PC-9 (cell line): ENCODE measurements at regions not wholly inside any gene's neighbourhood (a gene's known extent, or its start where the extent isn't known, plus 50 kb on each side); places are given as distances from the start of the nearest gene placed in this dataset.

Source experiments
- BruUV-seq: library from RNA; stranded (reverse); fragments of 400-500 nt; replicated peaks from 2 replicates; lab custom pipeline; 2021; lab: Mats Ljungman, UMichigan
- CTCF ChIA-PET: fragments of 300-600 bp; sonication (Branson Sonifier 250); formaldehyde crosslinking; loops from one replicate; lab custom pipeline; 2022; ENCODE audit warnings: antibody characterized with exemption; lab: Charles Lee
- POLR2A ChIA-PET: fragments of 300-600 bp; sonication (Branson Sonifier 250); formaldehyde crosslinking; loops from one replicate; lab custom pipeline; 2022; ENCODE audit warnings: antibody characterized with exemption; ENCODE audit not compliant: unreplicated experiment; lab: Charles Lee
- DNase-seq, 2 experiments: peaks; one replicate each; pipeline versions ENCODE4 v3.0.0 to v3.0.0-alpha.2; 2015 to 2022; ENCODE audit warnings: mixed read lengths in 1 of 2
- H2AFZ ChIP-seq: fragments of 200-600 bp; sonication (generic); 2 replicates; pipeline ENCODE4 v1.8.1; 2017; ENCODE audit warnings: antibody characterized with exemption
- H3F3A ChIP-seq: fragments of 200-600 bp; sonication (generic); 2 replicates; pipeline ENCODE4 v1.8.1; 2017; ENCODE audit warnings: antibody characterized with exemption, mild to moderate bottlenecking, low read depth; ENCODE audit not compliant: insufficient read depth
- H3K27ac ChIP-seq: fragments of 200-600 bp; sonication (generic); 2 replicates; pipeline ENCODE4 v1.6.1; 2016; ENCODE audit warnings: mixed run types
- H3K27me3 ChIP-seq: fragments of 200-600 bp; sonication (generic); 2 replicates; pipeline ENCODE4 v1.6.1; 2016; ENCODE audit warnings: low read depth, mixed run types; ENCODE audit not compliant: insufficient read depth
- H3K36me3 ChIP-seq: fragments of 200-600 bp; sonication (generic); 2 replicates; pipeline ENCODE4 v1.6.1; 2016; ENCODE audit warnings: low read depth, mixed run types
- H3K4me1 ChIP-seq: fragments of 200-600 bp; sonication (generic); replicated peaks from 2 replicates; pipeline ENCODE4 v1.6.1; 2016; ENCODE audit warnings: mixed run types; ENCODE audit not compliant: insufficient read depth
- H3K4me2 ChIP-seq: fragments of 200-600 bp; sonication (generic); 2 replicates; pipeline ENCODE4 v1.6.1; 2017; ENCODE audit warnings: mixed run types
- H3K4me3 ChIP-seq: fragments of 200-600 bp; sonication (generic); 2 replicates; pipeline ENCODE4 v1.6.1; 2016; ENCODE audit warnings: mixed run types
- H3K79me2 ChIP-seq: fragments of 200-600 bp; sonication (generic); 2 replicates; pipeline ENCODE4 v1.6.1; 2017; ENCODE audit warnings: low read depth, mixed run types
- H3K9me2 ChIP-seq: fragments of 200-600 bp; sonication (generic); 2 replicates; pipeline ENCODE4 v1.8.1; 2017; ENCODE audit warnings: mild to moderate bottlenecking; ENCODE audit not compliant: insufficient read depth
- H3K9me3 ChIP-seq: fragments of 200-600 bp; sonication (generic); 2 replicates; pipeline ENCODE4 v1.8.1; 2016; ENCODE audit warnings: low read depth; ENCODE audit not compliant: insufficient read depth
- H4K20me1 ChIP-seq: fragments of 200-600 bp; sonication (generic); 2 replicates; pipeline ENCODE4 v1.8.1; 2017; ENCODE audit not compliant: insufficient read depth
- EZH2 ChIP-seq: fragments of 200-600 bp; sonication (generic); IDR thresholded peaks from 2 replicates; pipeline ENCODE4 v1.8.0; 2017; ENCODE audit warnings: antibody characterized with exemption, low read depth
- intact Hi-C: fragments of 100-400 bp; cut with micrococcal nuclease; formaldehyde crosslinking; loops from one replicate; pipeline ENCODE4 v1.10.0; 2022; ENCODE audit not compliant: unreplicated experiment
- TF ChIP-seq, protein P1 (sequence below): fragments of 200-600 bp; sonication (generic); conservative IDR thresholded peaks from 2 replicates; pipeline ENCODE4 v1.6.1; 2017; ENCODE audit warnings: mixed run types, antibody characterized with exemption, mild to moderate bottlenecking, moderate library complexity

DNA sequence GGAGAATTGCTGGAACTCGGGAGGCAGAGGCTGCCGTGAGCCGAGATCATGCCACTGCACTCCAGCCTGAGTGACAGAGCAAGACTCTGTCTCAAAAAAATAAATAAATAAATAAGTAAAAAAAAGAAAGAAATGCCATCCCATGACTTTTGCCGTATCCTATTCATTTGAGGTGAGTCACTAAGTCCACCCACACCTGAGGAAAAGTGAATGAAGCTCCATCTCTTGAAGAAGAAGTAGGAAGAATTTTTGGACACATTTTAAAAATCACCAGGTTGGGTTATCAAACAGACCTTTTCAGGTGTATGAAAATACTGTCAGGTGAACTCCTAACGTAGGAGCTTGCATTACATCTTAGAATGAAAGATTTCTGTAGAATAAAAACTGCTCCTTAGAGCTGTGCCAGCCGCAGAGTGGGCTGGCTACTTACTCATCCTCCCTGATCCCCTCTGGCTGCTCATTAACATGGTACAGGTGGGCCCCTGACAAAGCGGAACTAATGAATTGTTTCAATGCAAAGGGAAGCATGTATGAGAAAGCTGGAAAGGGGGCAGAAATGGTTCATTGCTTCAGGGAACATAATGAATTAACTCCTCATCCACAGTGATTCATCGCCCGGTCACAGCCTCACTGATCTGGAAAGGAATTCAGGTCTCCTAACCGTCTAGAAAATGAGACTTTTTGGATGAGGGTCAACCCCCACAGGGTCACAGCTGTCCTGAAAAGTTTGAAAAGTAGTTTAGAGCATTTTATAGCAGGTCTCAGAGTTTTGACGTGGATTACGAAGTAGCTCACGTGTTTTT is 191.4 kb downstream of the SPP2 start:
- Histone ChIP-seq H3F3A (peaks cover 61% of the 10 kb centered on the region), H3K9me2 (no peaks in the 10 kb centered on the region), H3K4me2 (peak overlapping the region; percentile 75), H3K9me3 (peaks cover 6% of the 10 kb centered on the region; the same call in 1 of the 2 replicates), H3K27me3 (no peaks in the 10 kb centered on the region), H3K4me3 (peak overlapping the region; percentile 36; the same call in 1 of the 2 replicates), H3K36me3 (no peaks in the 10 kb centered on the region), H4K20me1 (no peaks in the 10 kb centered on the region), H2AFZ (0 out of 2 replicates have a peak overlapping the region, but pooled peaks have one; percentile 11), H3K4me1 (peaks cover 68% of the 10 kb centered on the region), H3K79me2 (no peaks in the 10 kb centered on the region), H3K27ac (peak overlapping the region; percentile 91)
- TF ChIP-seq, protein P1, sequence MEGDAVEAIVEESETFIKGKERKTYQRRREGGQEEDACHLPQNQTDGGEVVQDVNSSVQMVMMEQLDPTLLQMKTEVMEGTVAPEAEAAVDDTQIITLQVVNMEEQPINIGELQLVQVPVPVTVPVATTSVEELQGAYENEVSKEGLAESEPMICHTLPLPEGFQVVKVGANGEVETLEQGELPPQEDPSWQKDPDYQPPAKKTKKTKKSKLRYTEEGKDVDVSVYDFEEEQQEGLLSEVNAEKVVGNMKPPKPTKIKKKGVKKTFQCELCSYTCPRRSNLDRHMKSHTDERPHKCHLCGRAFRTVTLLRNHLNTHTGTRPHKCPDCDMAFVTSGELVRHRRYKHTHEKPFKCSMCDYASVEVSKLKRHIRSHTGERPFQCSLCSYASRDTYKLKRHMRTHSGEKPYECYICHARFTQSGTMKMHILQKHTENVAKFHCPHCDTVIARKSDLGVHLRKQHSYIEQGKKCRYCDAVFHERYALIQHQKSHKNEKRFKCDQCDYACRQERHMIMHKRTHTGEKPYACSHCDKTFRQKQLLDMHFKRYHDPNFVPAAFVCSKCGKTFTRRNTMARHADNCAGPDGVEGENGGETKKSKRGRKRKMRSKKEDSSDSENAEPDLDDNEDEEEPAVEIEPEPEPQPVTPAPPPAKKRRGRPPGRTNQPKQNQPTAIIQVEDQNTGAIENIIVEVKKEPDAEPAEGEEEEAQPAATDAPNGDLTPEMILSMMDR: no peak
- no peak for TF ChIP-seq EZH2
- peak; percentile 68 to 95 for DNase-seq
- ChIA-PET POLR2A (interaction anchor here (0.6 to 0.8 kb wide), 5 partner anchors 33 to 758 kb away, joined by 3 to 19 read pairs (median 4); partner anchors contain the start of gene ARL4C), CTCF (interaction anchor here (0.6 to 1.3 kb wide), 4 partner anchors 16 to 370 kb away, joined by 3 to 10 read pairs (median 5); no protein-coding TSS in a partner anchor)
- BruUV-seq: TSS peak; percentile 74
- intact Hi-C loops: loop anchor here (2.0 to 10.0 kb wide), 6 partner anchors 17 to 583 kb away; partner anchors contain the start of genes MSL3B and UGT1A6

DNA sequence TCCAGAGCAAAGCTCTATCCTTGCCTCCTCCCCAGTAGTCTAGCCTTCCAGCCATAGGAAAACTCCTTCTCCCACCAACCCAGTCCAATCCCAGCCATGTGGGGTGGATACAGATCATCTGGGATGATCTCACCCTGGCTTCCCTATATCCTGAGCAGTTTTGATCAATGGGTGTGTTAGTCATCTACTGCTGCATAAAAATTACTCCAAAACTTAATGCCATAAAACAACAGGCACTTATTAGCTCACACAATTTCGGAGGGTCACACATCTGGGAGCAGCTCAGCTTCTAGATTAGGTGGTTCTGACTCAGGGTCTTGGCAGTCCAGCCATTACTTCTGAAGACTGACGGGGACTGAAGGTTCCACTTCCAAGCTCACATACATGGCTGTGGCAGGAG is 190.4 kb downstream of the SPP2 start:
- H3K79me2 ChIP-seq: no peaks in the 10 kb centered on the region
- H2AFZ ChIP-seq: no peak overlapping the region
- ChIA-PET POLR2A (no interaction called here), CTCF (interaction anchor here (1.3 kb wide), 1 partner anchor 17 kb away, joined by 6 read pairs; no protein-coding TSS in a partner anchor)
- peaks cover 59% of the 10 kb centered on the region for H3K4me1 ChIP-seq
- no peaks in the 10 kb centered on the region for H3K27me3 ChIP-seq
- no peak overlapping the region for H3K4me3 ChIP-seq
- TF ChIP-seq, protein P1: no peak
- TF ChIP-seq EZH2: no peak
- H4K20me1 ChIP-seq: no peaks in the 10 kb centered on the region
- no peaks in the 10 kb centered on the region for H3K9me2 ChIP-seq
- peak overlapping the region; percentile 75 for H3K4me2 ChIP-seq
- intact Hi-C loops: loop anchor here (10.0 kb wide), 3 partner anchors 376 to 584 kb away; partner anchors contain the start of genes MSL3B and UGT1A6
- no TSS peak for BruUV-seq
- H3K36me3 ChIP-seq: no peaks in the 10 kb centered on the region
- H3K27ac ChIP-seq: peak overlapping the region; percentile 91
- DNase-seq: peak in 1 of 2 experiments; percentile 59
- peaks cover 51% of the 10 kb centered on the region for H3F3A ChIP-seq
- H3K9me3 ChIP-seq: peaks cover 6% of the 10 kb centered on the region; the same call in 1 of the 2 replicates

DNA sequence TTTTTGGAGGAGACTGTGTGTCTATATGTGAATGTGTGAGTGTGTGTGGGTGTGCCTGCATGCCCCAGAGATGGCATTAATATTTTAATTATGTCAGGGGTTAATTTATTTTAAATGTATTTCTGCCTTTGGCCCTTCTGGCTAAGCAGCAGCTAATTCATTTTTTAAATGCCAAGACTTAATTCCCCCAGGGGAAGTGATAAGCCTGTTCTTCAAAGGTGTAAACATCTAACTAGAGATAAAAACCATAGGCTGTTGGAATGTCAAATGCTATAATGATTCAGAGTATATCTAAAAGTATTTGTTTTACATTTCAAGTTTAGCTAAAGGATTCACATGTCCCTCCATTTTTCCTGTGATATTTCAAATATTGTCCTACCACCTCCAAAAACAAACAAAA is 184.7 kb downstream of the SPP2 start:
- intact Hi-C loops: no loop called here
- no peak overlapping the region for H2AFZ ChIP-seq
- POLR2A ChIA-PET: no interaction called here
- no peak overlapping the region for H3K4me2 ChIP-seq
- no peaks in the 10 kb centered on the region for H3K79me2 ChIP-seq
- CTCF ChIA-PET: interaction anchor here (0.7 kb wide), 1 partner anchor 17 kb away, joined by 3 read pairs; no protein-coding TSS in a partner anchor
- no peaks in the 10 kb centered on the region for H3K36me3 ChIP-seq
- no peak for TF ChIP-seq EZH2
- TF ChIP-seq, protein P1: no peak
- BruUV-seq: no TSS peak
- H3K4me3 ChIP-seq: no peak overlapping the region
- peaks cover 6% of the 10 kb centered on the region; the same call in 1 of the 2 replicates for H3K9me3 ChIP-seq
- no peaks in the 10 kb centered on the region for H4K20me1 ChIP-seq
- no peaks in the 10 kb centered on the region for H3K9me2 ChIP-seq
- no peaks in the 10 kb centered on the region for H3K27me3 ChIP-seq
- H3K27ac ChIP-seq: no peak overlapping the region
- peaks cover 6% of the 10 kb centered on the region; the same call in 1 of the 2 replicates for H3F3A ChIP-seq
- no peak for DNase-seq
- H3K4me1 ChIP-seq: peaks cover 2% of the 10 kb centered on the region; the same call in 1 of the 2 replicates
